Stromal cell of bone marrow (primary cell): ENCODE measurements at regions not wholly inside any gene's neighbourhood (a gene's known extent, or its start where the extent isn't known, plus 50 kb on each side); places are given as distances from the start of the nearest gene placed in this dataset.
"Not testable (repeated sequence)": the region's sequence is repeated elsewhere in the genome, so short reads cannot be mapped to it uniquely, and the experiment has no call there.

Experiments used
- DNase-seq: peaks from one replicate; pipeline ENCODE4 v3.0.0-alpha.2; 2012; ENCODE audit warnings: low read depth

DNA sequence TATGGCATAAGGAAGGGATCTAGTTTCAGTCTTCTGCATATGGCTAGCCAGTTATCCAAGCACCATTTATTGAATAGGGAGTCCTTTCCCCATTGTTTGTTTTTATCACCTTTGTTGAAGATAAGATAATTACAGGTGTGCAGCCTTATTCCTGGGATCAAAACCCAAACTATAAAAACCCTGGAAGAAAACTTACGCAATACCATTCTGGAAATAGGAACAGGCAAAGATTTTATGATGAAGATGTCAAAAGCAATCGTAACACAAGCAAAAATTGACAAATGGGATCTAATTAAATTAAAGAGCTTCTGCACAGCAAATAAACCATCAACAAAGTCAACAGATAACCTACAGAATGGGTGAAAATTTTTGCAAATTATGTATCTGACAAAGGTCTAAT is 128.5 kb upstream of the DCN start:
- no peak for DNase-seq

DNA sequence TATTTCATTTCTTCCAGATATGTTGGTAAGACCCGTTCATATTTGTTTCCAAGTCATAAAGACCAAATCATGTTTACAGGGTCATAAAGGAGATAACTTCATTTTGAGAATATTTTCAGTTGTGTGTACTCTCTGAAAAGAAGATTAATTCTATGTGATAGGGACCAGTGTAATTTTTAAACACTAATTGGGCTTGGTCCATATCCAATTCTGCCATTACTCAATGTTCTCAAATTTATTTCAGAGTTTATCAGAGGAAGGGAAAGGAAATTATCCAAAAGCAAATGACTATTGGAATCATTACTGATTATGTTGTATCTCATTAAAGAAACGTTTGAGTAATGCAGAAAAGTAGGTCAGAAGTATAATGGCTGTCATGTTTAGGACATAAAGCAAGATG is 126.8 kb upstream of the DCN start:
- DNase-seq = no peak

DNA sequence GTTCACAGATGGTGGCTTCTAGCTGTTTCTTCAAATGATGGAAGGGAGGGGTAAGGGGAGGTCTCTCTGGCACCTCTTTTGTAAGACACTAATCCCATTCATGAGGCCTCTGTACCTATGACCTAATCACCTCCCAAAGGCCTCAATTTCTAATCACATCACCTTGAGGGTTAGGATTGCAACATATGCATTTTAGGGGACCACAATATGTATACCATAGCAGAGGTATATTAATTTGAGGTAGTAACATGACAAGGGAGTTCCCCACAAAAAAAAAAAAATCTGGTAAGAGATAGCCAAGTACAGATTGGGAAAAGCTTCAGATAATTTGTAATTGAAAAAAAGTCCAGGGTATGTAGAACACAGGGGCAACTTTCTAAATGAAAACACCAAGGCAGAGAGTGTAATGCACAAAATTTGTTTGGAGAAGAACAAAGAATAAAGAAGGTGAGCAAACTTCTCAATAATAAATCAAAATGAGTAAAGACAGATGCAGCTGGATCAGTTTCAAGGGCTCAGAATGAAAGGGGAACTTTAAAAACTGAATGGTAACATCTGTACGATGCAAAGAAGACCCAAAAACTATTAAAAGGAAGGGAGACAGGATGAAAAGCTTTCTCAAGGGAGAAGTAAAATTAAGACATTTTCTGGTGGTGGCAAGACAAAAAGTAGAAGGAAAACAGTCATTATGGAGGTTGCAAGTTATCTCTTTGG is 125.5 kb upstream of the DCN start:
- DNase-seq = no peak

DNA sequence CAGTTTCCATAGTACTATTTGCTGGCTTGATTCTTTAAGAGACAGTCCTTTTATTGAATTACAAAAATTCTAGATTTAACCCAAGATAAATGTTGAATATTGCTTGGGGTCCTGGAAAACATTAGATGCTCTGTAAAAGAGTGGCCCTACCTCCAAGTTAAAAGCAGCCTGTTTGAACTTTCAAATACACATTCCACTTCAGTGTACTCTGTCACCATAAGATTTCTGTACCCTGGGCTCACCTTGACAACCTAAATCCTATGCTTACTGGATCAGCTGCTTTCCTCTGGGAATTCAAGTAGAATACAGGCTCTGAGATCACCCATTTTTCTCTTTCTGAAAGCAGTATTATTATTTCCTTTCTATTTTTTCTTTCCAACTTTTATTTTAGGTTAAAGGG is 107.7 kb upstream of the DCN start:
- no peak for DNase-seq

DNA sequence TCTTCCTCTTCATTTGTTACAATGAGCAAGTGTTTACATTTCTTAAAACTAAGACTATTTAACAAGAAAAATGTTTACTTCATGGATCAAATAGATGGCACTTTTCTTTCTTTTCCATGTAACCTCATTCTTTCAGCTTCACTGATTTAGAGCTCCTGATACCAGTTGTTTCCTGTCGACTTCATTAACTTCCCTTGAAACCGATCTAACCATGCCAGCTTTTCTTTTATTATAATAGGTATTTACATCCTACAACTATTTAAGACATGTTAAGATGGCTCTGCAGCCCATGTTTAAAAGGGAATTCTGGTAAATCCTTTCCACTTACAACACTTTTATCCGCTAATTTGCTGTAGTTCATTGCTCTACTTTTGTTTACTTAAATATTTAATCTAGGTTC is 107.3 kb upstream of the DCN start:
- no peak for DNase-seq

DNA sequence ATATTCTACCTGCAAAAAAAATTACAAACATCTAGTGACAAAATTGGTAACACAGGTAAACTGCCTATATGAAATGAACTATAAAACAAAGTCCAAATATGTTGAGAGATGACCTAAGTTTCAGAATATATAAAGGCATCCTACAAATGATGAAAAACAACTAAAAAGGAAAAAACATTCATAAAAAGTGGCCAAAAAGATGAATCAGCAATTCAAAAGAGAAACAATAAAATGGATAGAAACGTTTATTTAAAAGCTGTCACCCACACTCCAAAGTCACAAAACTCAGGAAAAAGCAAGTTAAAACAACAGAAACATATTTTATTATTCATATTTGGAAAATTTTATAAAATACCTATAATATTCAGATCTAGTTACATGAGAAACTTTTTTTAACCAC is 106.5 kb upstream of the DCN start:
- DNase-seq = no peak

DNA sequence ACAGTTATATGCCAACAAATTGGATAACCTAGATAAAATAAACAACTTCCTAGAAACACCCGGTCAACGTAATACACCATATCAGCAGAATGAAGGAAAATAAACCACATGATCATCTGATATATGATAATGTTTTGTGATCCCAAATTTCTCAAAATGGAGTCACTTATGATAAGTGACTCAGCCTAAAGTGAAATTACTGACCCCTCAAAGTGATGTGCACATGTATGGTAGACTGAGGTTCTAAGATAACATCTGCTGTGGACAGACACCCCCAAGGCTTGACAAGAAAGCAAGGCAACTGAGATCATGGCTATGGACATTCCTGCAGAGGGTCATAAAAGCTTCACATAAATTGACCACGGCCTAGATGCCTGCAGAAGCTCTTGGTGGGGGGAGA is 105.1 kb upstream of the DCN start:
- DNase-seq = no peak

DNA sequence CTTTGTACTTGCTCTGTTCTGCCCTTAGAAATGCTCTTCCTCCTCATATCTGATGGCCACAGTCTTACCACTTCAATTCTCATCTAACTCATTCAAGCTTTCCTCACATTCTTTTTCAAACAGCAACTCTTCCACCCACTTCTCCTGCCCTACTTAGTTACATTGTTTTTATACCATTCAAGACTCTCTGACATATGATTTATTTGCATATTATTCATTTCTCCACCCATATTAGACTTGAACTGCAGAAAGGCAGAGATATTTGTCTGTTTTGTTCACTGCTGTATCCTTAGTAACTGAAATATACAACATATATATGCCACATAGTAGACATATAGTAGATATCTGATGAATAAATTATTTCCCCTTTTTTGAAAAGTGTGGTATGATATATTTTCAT is 95.5 kb upstream of the DCN start:
- DNase-seq = no peak

DNA sequence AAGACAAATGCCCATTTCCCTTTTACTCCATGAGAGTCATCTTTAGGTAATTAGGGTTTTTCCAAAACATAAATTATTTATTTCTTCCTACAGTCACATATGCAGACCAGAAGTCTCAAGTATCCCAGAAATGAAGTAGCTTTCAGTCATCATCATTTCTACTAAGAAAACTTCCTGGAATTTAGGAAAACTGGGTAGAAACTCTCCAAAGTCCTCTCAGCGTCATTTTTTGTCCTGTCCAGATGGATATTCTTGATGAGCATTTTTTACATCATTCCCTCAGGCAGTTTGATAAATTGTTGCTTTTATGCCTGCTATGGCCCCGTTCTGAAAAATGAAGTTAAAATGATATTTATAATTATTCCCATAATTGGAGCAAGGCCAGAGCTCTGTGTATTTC is 93.9 kb upstream of the DCN start:
- no peak for DNase-seq

DNA sequence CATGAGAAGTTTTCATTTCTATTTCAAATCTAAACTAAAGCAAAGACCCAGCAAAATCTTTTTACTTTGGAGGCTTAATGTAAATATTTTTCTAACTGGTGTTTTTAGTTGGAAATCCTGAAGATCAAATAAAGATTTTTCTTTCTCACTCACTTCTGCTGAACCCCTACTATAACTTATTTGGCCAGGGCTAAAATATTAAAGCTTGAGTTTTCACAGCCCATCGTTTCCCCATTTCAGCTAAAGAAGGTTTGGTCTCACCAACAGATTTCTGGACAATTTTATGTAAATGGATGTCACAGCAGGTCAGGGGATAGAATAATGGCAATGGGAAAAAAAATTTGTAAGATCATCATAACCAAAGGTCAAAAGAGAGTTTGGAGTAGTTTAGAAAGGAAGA is 92.7 kb upstream of the DCN start:
- no peak for DNase-seq

DNA sequence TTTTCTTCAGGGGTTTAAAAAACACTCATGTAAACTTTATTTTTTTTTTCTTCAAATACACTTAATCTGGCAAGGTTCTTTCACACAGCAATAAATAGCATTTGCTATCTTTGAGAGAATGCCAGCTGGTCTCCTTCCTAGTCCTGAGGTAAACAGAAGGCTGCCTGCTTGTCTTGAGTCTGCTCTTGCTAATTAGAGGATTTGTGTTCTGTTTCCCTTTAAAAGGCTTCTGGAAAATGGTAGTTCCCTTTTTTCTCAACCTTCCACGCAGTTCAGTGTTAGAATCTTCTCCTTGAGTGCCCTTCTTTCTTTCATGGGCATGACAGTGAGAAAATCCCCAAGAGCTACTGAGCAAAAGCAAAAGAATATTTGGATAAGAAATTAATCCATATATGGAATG is 92.3 kb upstream of the DCN start:
- peak; percentile 45 for DNase-seq

DNA sequence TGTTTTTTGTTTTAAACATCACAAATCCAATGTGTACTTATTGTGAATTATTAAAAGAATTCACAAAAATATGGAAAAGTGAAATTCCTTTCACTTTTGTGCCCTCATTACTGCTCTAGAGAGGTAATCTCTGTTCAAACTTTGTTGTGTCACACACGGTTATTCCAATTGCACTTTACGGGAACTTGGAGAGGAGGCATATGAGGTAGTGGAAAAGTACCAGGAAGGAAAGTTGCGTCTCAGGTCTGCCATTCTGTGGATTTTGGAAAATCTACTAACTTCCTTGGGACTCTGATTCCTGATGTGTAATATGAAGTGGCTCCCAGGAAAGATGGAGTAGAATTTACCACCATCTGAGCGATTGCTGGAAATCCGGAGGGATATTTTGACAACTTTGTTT is 90.9 kb upstream of the DCN start:
- DNase-seq = no peak

DNA sequence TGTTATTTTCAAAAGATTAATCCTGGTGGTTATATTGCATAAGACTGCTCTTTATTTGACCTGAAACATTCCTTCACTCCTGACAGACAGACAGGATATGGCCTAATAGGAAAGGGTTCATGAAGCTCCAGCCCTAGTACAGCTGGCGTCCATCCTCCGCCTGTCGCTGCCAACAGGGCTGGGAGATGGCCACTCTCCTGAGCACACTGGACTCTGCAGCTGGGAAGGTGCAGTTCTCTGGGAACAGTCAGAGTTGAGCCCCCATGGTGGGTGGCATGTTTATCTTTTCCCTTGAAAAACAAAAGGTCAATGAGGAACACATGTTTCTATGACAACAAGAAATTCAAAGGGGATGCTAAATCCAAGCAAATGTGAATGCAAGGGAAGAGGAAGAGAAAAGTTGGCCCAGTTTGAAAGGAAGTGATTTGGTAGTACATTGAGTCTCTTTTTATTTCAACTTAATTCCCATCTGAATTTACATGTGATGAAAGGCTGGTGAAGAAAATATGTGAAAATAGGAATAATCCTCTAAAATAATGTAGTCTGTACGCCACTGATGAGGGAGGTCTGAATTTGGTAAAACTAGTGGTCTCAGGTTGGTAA is 89.9 kb upstream of the DCN start:
- no peak for DNase-seq

DNA sequence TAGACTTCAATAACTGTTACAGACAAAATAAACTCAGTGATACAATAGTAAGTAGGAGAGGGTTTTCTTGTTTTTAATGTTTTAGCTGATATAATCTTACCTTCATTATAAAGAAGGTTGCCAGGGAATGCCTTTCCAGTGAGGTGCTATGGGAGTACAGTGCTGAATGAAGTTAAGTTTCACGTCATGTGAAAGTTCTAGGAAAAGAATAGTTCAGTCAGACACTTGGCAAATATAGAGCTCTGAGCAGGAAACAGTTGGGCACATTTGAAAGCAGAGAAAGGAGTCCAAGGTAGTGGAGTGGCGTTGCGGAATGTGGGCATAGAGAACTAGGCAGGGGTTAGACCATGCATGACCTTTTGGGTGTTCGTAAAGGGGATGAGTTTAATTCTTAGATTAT is 88.6 kb upstream of the DCN start:
- no peak for DNase-seq

DNA sequence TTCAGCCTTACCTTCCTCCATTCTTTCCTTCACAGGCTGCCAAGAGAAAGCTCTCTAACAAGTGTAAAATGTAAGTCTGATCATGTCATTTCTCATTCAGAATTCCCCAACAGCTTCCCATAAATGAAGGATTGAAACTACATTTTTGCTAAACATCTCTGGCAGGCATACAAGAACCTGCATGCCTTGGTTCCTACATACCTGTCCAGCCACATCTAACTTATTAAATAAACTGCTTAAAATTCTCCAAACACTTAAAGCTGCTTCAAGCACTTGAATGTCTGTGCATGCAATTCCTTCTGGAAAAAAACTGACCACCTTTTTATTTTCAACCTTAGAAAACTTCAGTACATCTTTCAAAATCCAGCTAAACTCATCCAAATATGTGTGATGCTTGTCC is 84.4 kb upstream of the DCN start:
- DNase-seq = no peak

DNA sequence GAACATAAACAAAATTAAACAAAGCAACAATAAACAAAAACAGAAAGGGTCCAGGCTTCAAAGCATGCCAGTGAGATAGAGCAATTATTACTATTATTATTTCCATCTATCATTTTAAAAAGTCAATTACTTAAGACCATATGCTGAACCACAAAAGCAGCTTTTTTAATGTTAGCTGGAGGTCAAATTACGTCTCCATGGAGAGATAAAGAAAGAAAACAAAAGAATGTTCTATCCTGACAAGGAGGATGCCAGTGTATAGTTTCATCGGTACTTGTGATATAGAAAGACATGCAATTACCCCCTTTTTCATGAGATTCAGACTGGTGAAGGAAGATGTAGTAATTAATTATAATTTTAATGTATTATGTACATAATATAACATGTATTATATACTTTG is 81.6 kb upstream of the DCN start:
- no peak for DNase-seq

DNA sequence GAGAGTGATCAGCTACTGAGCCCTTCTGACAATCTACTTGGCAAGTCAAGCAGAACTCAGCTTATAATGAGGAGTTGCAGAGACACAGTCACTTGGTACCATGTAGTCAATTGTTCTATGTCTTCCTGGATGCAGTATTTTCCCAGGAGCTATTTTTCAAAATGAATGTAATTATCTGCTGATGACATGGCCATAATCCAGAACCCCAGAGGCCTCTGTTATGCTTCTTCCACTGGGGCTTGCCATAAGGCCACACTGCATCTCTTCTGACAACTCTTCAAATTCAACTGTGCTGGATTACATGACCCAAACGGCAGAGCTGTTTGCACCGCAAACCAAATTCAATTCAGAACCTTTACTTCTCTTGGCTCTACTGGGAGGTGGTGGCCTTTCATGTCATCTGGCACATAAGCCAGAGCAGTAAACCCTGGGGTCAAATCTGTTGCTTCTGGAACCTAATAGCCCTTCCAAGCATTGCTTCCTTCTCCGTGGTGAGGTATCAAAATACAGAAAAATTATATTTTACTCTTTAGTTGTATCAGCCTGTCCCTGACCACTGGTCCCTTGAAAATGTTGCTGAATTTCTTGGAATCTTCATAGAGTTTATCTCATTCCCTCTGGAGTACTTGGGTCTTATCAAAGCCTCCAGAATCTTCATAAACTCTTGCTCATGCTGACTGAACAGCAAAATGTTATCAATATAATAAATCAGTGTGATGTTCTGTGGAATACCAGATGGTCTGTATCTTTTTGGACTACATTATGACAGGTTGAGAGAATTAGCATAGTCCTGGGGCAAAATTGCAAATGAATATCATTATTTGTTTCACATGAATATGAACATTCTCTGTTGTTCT is 79.4 kb upstream of the DCN start:
- no peak for DNase-seq

DNA sequence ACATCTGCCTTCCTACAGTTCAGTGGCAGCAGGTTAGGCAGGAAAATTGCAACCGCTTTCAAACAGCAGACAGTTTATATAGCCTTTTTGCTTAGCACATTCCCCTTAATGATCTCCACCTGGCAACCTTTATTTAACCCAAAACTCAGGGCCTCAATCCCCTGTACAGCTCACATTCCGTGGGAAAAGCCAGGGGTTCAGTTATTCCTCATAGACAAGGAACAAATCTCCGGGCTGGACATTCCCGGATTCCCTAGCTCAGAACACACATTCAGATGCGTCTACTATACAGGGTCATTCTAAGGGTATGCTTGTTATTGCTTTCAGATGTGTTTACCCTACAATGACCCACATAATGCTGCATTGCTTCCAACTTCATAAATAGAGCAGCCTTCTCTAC is 73.8 kb upstream of the DCN start:
- DNase-seq = no peak

DNA sequence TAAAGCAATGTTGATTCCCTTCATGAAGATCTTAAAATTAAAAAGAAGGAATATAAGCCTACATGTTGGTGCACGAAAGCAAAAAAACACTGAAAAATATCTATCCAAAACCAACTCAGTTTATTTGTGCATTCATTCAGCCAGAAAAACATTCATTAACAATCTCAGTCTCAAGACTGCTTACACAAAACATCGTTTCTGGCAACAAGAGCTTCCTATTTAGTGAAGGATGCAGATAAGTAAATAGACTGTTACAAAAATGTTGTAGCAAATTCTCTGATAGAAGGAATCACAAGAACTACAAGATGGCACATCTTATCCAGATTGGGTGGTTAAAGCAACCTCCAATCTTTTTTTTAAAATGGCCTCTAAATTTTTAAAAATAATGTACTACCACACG is 69.7 kb upstream of the DCN start:
- no peak for DNase-seq

DNA sequence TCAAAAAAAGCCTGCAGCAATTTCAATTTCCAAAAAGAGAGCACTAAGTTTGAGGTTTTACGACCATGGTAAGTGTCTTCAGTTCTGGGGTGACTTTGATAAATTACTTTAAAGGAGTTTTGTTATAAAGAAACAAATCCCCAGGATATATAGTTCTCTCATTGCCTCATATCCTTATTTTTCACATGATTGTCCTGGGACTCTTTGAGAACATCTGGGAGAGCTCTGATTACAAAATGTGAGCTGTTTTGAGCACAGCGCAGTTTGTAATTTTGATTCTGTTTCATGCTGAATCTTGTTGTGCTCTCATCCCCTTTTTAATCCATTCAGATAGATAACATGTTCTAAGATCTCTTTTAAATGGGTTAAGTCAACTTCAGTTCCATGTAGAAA is 67.7 kb upstream of the DCN start:
- peak; percentile 36 for DNase-seq

DNA sequence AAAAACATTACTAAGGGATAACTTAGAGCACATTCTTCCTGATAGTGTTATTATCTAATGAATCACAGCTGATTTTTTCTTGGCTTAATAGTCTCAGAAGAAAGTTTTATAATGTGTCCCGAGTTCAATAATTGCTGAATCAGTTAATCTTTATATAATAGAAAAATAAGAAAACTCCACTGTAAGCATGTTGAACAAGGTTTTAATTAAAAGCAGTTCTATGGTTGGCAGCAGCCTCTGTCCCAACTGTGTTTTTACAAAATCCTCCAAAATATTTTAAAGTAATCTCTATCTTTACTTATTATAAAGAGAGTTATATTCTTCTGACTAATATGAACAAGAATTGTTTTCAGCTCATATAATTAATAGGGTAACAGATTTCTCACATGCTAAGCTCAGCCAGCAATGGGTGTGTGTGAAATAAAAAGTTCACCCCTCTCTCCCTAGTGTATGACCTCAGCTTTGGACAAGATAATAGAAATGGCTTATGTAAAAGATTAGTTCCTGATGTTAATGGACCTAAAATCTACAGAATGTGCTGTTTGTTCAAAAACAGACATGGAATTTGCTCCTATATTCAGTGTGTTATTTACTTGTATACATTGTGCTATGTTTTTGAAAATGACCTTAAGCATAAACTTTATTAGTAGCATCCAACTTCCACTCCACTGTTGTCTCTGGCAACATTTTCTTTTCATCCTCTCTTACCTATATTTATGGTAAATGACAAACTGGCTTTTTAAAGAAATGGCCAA is 67.1 kb upstream of the DCN start:
- DNase-seq = peak; percentile 48

DNA sequence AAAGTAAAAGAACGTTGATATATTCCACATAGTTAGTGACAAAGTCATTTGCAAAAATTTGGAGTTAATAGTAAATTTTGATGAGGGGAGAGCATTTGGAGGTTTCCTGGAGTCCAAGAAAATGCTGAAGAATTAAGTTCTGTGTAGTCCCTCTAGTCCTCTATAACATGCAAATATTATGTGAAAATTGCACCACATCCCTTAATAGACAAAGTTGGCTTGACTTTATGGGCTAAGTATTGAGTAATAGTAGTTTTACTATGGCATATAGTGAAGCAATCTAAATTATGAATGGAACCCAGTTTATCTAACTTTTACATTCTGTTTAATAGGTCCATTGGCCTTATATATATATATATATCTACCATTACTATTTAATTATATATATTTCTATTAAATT is 66.4 kb upstream of the DCN start:
- DNase-seq = peak; percentile 30

DNA sequence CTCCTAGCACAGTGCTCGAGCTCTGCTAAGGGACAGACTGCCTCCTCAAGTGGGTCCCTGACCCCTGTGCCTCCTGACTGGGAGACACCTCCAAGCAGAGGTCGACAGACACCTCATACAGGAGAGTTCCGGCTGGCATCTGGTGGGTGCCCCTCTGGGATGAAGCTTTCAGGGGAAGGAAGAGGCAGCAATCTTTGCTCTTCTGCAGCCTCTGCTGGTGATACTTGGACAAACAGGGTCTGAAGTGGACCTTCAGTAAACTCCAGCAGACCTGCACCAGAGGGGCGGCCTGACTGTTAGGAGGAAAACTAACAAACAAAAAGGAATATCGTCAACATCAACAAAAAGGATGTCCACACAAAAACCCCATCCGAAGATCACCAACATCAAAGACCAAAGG is 60.6 kb upstream of the DCN start:
- DNase-seq = not testable (repeated sequence)
